Mucosa of rectum (tissue), 2 donors: ENCODE measurements at regions not wholly inside any gene's neighbourhood (a gene's known extent, or its start where the extent isn't known, plus 50 kb on each side); places are given as distances from the start of the nearest gene placed in this dataset.

Experiments used
- H3K27ac ChIP-seq, 2 donors: one replicate each; pipeline ENCODE4 v1.7.0; 2013; ENCODE audit warnings: inconsistent platforms in 2 of 2, low read depth in 2 of 2, low read length in 2 of 2
- H3K27me3 ChIP-seq, 2 donors: one replicate each; pipeline ENCODE4 v1.7.0; 2013; ENCODE audit warnings: low read length in 2 of 2; ENCODE audit not compliant: control insufficient read depth in 2 of 2, insufficient read depth in 2 of 2
- H3K36me3 ChIP-seq, 2 donors: one replicate each; pipeline ENCODE4 v1.7.0; 2013; ENCODE audit warnings: low read length in 2 of 2; ENCODE audit not compliant: control insufficient read depth in 2 of 2, insufficient read depth in 2 of 2
- H3K4me1 ChIP-seq, 2 donors: one replicate each; pipeline ENCODE4 v1.7.0; 2013; ENCODE audit warnings: low read length in 2 of 2, mild to moderate bottlenecking in 1 of 2; ENCODE audit not compliant: control insufficient read depth in 2 of 2, insufficient read depth in 2 of 2
- H3K4me3 ChIP-seq, 2 donors: one replicate each; pipeline ENCODE4 v1.7.0; 2013; ENCODE audit warnings: low read length in 2 of 2
- H3K9ac ChIP-seq, 2 donors: one replicate each; pipeline ENCODE4 v1.7.0; 2013; ENCODE audit warnings: low read length in 2 of 2, low read depth in 1 of 2, mild to moderate bottlenecking in 1 of 2
- H3K9me3 ChIP-seq, 2 donors: one replicate each; pipeline ENCODE4 v1.7.0; 2013; ENCODE audit warnings: low read length in 2 of 2; ENCODE audit not compliant: control insufficient read depth in 2 of 2
- donor health status: healthy.
- donor health status: Normal muscosa, but diverticular disease.

DNA sequence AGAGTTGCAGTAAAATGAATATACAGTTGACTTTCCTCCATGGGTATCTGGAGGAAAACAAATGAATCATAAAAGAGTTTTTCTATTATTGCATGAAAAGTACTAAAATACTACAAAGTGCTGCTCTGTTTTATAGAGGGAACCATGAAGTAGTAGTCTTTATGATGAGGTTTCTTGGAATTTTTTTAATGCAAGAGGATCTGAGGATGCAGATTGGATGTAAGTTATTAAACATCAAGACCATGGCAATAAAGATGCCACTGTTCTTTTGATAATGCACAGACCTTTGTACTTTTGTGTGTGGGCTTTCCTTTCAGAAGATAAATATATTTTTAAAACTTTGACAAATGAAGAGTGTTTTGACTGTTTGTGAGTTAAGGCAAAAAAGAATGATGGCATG, 87.5 kb downstream of the DACT1 start:
- H3K9ac ChIP-seq = no peak overlapping the region
- no peaks in the 10 kb centered on the region for H3K9me3 ChIP-seq
- H3K4me3 ChIP-seq = no peak overlapping the region
- H3K27me3 ChIP-seq = no peaks in the 10 kb centered on the region
- no peaks in the 10 kb centered on the region for H3K4me1 ChIP-seq
- no peak overlapping the region for H3K27ac ChIP-seq
- H3K36me3 ChIP-seq = no peaks in the 10 kb centered on the region

DNA sequence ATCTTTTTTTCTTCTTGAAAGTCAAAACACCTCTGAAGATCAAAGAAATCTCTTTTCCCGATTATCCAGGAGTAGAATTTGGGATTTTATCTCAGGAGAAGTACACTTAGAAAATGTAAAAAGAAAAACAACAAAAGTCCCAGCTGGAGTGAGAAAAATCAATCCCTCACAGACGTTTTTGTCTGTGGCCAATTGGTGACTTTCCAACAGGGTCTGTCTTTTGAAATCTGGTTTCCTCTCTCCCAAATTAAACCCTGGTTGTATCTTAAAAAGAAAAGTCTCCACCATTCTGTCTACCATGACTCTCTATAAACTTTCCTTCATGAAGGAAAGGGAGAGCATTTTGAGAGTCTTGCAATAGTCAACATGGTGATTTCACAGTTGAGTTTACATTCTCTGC, 88.1 kb downstream of the DACT1 start:
- Histone ChIP-seq H3K36me3 (no peaks in the 10 kb centered on the region), H3K27ac (no peak overlapping the region), H3K4me3 (no peak overlapping the region), H3K4me1 (no peaks in the 10 kb centered on the region), H3K9ac (no peak overlapping the region), H3K9me3 (no peaks in the 10 kb centered on the region), H3K27me3 (no peaks in the 10 kb centered on the region)

DNA sequence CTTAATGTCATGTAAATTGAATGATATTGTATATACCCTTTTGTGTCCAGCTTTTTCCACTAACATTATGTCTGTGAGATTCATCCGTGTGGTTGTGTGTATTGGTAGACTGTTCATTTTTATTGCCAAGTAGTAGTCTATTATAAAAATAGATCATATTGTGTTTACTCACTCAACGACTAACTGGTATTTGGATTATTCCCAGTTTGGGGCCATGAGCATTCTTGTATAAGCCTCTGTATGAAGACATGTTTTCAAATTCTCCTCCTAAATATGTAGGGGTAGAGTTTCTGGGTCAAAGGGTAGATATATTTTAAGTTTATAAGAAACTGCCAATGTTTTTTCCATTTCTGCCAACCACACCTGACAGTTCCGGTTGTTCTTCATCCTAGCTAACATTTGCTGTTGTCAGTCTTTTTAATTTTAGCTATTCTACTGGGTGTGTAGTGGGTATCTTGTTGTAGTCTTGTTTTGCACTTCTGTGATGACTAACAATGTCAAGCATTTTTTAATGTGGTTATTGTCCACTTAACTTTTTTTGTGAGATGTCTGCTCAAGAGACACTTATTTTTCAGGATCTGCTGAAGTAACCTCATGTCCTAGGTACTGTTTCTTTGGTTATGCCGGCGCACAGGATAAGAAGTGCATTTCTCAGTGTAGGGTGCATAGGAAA, 93.2 kb downstream of the DACT1 start:
- Histone ChIP-seq H3K9me3 (no peaks in the 10 kb centered on the region), H3K9ac (no peak overlapping the region), H3K27me3 (no peaks in the 10 kb centered on the region), H3K36me3 (no peaks in the 10 kb centered on the region), H3K27ac (no peak overlapping the region), H3K4me3 (no peak overlapping the region), H3K4me1 (no peaks in the 10 kb centered on the region)

DNA sequence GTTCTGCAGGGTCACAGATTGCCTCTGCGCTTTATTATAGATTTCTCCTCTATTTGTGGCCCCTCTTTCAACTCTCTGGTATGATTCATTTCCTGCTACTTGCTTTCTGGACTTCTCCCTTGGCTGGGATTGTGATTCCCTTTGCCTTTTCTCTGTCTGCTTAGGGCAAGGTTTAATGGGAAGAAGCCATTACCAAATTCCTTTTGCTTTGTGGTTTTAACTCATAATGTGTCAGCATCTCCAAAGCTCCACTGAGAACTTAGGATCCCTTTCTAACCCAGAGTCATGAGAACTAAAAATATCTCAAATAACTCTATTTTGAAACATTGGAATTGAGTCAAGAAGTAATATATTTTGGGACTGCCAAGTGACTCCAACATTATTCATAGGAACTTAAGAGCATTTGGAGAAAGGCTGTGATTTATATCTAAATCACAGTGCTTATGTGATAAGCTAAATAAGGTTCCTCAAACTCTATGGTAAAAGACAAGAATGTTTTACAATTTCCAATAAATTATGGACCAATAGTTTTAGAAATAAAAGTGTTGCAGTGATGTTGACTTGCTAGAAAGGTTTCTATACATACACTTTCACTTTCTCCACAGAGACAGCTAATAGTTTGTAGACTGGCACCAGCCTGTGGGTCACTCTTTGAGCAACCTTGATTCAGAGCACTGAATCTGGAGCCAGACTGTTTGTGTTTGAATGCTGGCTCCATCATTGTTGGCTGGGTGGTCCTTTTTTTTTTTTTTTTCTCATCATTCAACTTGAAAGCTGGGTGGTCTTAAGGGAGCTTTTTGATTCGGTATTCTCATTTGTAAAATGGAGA, 93.9 kb downstream of the DACT1 start:
- Histone ChIP-seq H3K4me3 (no peak overlapping the region), H3K9me3 (no peaks in the 10 kb centered on the region), H3K9ac (no peak overlapping the region), H3K27ac (no peak overlapping the region), H3K27me3 (no peaks in the 10 kb centered on the region), H3K36me3 (no peaks in the 10 kb centered on the region), H3K4me1 (no peaks in the 10 kb centered on the region)

DNA sequence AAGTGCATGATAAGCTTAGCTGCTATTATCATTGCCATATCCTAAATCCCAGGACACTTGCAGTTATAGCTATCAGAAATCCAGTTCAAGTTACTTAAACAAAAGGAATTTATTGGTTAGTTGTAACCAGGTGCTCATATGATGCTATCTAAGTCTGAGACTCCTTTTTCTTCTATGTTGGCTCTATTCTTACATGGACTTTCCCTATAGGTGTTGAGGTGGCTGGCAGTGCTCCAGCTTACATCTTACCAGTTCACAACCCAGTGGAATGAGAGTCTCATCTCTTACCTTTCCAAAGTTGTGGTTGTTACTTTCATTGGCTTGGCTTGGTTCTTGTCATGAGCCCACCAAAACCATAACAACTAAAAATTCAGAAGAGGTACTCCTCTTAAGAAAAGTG, 94.6 kb downstream of the DACT1 start:
- Histone ChIP-seq H3K9ac (no peak overlapping the region), H3K9me3 (no peaks in the 10 kb centered on the region), H3K4me3 (no peak overlapping the region), H3K27me3 (no peaks in the 10 kb centered on the region), H3K36me3 (no peaks in the 10 kb centered on the region), H3K27ac (no peak overlapping the region), H3K4me1 (peaks cover 0 to 2% of the 10 kb centered on the region in 2 donors)

DNA sequence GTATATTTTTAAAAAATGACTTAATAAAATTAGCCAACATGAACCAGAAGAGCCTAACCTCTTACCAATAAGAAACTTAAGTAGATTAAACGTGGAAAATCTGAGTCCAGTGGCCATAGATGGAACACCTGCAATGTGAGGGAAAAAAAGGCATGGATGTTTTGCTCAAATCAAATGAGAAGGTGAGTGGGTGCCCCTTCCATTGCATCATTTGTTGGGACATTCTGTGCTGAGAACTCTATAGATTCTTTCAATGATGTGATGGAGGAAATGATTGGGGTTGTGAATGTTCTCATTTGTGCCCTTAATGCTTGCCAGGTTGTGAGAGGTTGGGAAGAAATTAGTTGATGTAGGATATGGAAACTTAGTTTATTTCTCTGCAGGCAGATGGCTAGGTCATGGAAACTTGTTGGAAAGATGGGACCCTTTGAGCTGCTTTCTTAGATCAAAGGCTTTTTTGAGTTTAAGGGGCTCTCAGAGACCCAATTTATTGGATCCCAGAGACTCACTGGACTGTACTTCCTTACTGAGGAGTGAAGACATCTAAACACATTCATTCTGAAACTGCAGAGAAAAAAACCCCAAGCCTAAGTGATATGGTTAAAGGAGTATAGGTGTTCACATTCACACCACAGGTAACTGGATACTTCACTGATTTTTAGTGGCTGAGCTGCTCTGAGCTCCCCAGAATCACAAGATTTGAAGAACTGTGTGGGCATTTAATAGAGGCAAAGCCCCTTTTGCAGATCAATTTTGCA, 95.9 kb downstream of the DACT1 start:
- no peak overlapping the region for H3K4me3 ChIP-seq
- H3K9ac ChIP-seq = no peak overlapping the region
- H3K4me1 ChIP-seq = peaks cover 0 to 2% of the 10 kb centered on the region in 2 donors
- H3K36me3 ChIP-seq = no peaks in the 10 kb centered on the region
- no peaks in the 10 kb centered on the region for H3K27me3 ChIP-seq
- H3K9me3 ChIP-seq = no peaks in the 10 kb centered on the region
- no peak overlapping the region for H3K27ac ChIP-seq

DNA sequence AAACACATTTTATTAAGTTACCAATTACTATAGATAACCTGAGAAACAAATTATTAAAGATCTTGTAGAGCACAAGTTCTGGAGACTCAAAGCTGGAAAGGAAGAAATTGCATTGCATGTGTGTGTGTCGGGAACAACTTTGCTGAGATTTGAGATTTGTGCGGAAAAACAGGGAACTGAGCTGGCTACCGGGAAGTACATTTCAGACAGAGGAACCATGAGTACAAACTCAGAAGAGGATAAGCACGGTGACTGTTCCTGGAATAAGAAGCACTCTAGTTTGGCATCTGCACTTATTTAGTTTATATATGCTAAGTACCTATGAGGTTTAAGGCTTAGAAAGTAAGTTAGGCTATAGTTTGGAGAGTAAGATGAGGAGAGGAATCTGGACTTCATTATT, 97.8 kb downstream of the DACT1 start:
- no peak overlapping the region for H3K27ac ChIP-seq
- H3K9ac ChIP-seq = no peak overlapping the region
- H3K27me3 ChIP-seq = no peaks in the 10 kb centered on the region
- no peak overlapping the region for H3K4me3 ChIP-seq
- H3K9me3 ChIP-seq = no peaks in the 10 kb centered on the region
- no peaks in the 10 kb centered on the region for H3K36me3 ChIP-seq
- H3K4me1 ChIP-seq = peaks cover 0 to 2% of the 10 kb centered on the region in 2 donors

DNA sequence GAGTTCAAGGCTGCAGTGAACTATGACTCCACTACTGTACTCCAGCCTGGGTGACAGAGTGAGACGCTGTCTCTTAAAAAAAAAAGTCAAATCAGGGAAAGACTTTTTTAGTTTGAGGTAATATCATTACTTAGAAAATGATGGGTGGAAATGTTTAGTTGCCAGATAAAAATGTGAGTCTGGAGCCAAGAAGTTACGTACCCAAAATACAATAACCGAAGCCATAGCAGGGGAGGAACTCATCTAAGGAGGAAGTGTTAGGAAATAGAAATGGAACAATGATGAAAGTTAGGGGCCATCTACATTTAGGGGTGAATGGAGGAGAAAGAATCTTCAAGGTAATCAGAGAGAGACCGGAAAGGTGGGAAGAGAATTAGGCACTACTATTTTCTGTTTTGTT, 98.8 kb downstream of the DACT1 start:
- Histone ChIP-seq H3K27ac (no peak overlapping the region), H3K9ac (no peak overlapping the region), H3K36me3 (no peaks in the 10 kb centered on the region), H3K9me3 (no peaks in the 10 kb centered on the region), H3K27me3 (no peaks in the 10 kb centered on the region), H3K4me1 (peaks cover 0 to 2% of the 10 kb centered on the region in 2 donors), H3K4me3 (no peak overlapping the region)

DNA sequence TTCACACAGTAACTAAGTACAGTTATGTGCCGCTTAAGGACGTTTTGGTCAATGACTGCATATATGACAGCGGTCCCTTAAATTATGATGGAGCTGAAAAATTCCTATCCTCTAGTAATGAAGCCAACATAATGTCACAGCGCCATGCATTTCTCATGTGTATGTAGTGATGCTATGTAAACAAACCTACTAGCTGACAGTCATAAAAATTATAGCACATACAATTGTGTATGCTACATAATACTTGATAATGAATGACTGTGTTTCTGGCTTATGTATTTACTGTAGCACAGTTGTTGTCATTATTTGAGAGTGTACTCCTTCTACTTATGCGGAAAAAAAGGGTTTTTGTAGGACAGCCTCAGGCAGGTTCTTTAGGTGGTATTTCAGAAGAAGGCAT, 99.7 kb downstream of the DACT1 start:
- Histone ChIP-seq H3K27me3 (no peaks in the 10 kb centered on the region), H3K4me1 (peaks cover 0 to 2% of the 10 kb centered on the region in 2 donors), H3K4me3 (no peak overlapping the region), H3K36me3 (no peaks in the 10 kb centered on the region), H3K9me3 (no peaks in the 10 kb centered on the region), H3K9ac (no peak overlapping the region), H3K27ac (no peak overlapping the region)
